Esophagus muscularis mucosa (tissue), 4 donors: ENCODE measurements at regions not wholly inside any gene's neighbourhood (a gene's known extent, or its start where the extent isn't known, plus 50 kb on each side); places are given as distances from the start of the nearest gene placed in this dataset.

Experiments
- DNase-seq: peaks from one replicate; pipeline ENCODE4 v3.0.0-alpha.2; 2017; ENCODE audit errors: extremely low spot score
- H3K27ac ChIP-seq, 4 donors: fragments of 200-600 bp; sonication (generic); replicated peaks in 1 of 4; 1 replicate in 3 of 4; 2 replicates in 1 of 4; pipeline ENCODE4 v1.5.1; 2016 to 2019; ENCODE audit warnings: mild to moderate bottlenecking in 1 of 4
- H3K27me3 ChIP-seq, 4 donors: fragments of 200-600 bp; sonication (generic); one replicate each; pipeline versions ENCODE4 v1.5.1 to v1.6.0; 2016 to 2019
- H3K36me3 ChIP-seq, 4 donors: fragments of 200-600 bp; sonication (generic); one replicate each; pipeline ENCODE4 v1.5.1; 2016 to 2019
- H3K4me1 ChIP-seq, 4 donors: fragments of 200-600 bp; sonication (generic); one replicate each; pipeline ENCODE4 v1.5.1; 2016 to 2019
- H3K4me3 ChIP-seq, 4 donors: fragments of 200-600 bp; sonication (generic); 1 replicate in 2 of 4; 2 replicates in 2 of 4; pipeline ENCODE4 v1.5.1; 2016 to 2019; ENCODE audit warnings: mild to moderate bottlenecking in 4 of 4, moderate library complexity in 1 of 4
- H3K9me3 ChIP-seq, 4 donors: fragments of 200-600 bp; sonication (generic); 1 replicate in 3 of 4; 2 replicates in 1 of 4; pipeline ENCODE4 v1.5.1; 2016 to 2019
- CTCF ChIP-seq, 3 experiments: fragments of 200-600 bp in 2 of 3; fragments of 450-650 bp in 1 of 3; sonication (generic) in 2 of 3; IDR thresholded peaks; one replicate each; pipeline ENCODE4 v1.5.1; 2017 to 2019; ENCODE audit warnings: antibody characterized with exemption in 3 of 3, mild to moderate bottlenecking in 2 of 3, moderate library complexity in 1 of 3
- EP300 ChIP-seq: sonication (generic); formaldehyde crosslinking; IDR thresholded peaks from one replicate; pipeline ENCODE4 v1.6.1; 2017; ENCODE audit warnings: antibody characterized with exemption
- POLR2A ChIP-seq: fragments of 450-650 bp; IDR thresholded peaks from one replicate; pipeline ENCODE4 v1.6.1; 2017; ENCODE audit warnings: antibody characterized with exemption, moderate library complexity, mild to moderate bottlenecking, low read depth
- POLR2AphosphoS5 ChIP-seq, 2 donors: sonication (generic); formaldehyde crosslinking; IDR thresholded peaks; one replicate each; pipeline ENCODE4 v1.6.1; 2017; ENCODE audit warnings: antibody characterized with exemption in 2 of 2
- WGBS: methylation state at CpG from one replicate; pipeline ENCODE4 v1.1.5; 2018; 5-methylcytosine and 5-hydroxymethylcytosine counted together
- intact Hi-C: fragments of 100-400 bp; cut with DNase I; formaldehyde crosslinking; loops from one replicate; pipeline ENCODE4 v1.15.1; 2023

GRCh38 chr6:74749211-74750147 lies 456.4 kb downstream of the COL12A1 start:
- WGBS: 58% methylated on average over 10 of the region's 10 CpGs

GRCh38 chr6:74745670-74746069 lies 460.2 kb downstream of the COL12A1 start:
- WGBS: 62% methylated on average over 1 of the region's 1 CpG
- intact Hi-C loops: no loop called here
- Histone ChIP-seq H3K27me3 (no peaks in the 10 kb centered on the region), H3K36me3 (no peaks in the 10 kb centered on the region), H3K4me3 (no peak overlapping the region), H3K9me3 (no peaks in the 10 kb centered on the region), H3K4me1 (peaks cover 0 to 14% (median 5%) of the 10 kb centered on the region in 4 donors), H3K27ac (no peak overlapping the region)
- TF ChIP-seq POLR2A (no peak), CTCF (IDR thresholded peaks at IDR 0.05) (no peak), EP300 (no peak)
- no peak for DNase-seq

More at GRCh38 chr6:74749211-74750147, 456.4 kb downstream of the COL12A1 start:
- TF ChIP-seq POLR2A: no peak
- TF ChIP-seq CTCF (IDR thresholded peaks at IDR 0.05): no peak
- no peak for TF ChIP-seq POLR2AphosphoS5 (IDR thresholded peaks at IDR 0.05)
- no peak for TF ChIP-seq EP300
- intact Hi-C loops: no loop called here
- no peaks in the 10 kb centered on the region for H3K9me3 ChIP-seq
- H3K27me3 ChIP-seq: no peaks in the 10 kb centered on the region
- no peak overlapping the region for H3K27ac ChIP-seq
- H3K4me1 ChIP-seq: peaks cover 0 to 15% (median 5%) of the 10 kb centered on the region in 4 donors
- no peaks in the 10 kb centered on the region for H3K36me3 ChIP-seq
- no peak for DNase-seq
- no peak overlapping the region for H3K4me3 ChIP-seq

GRCh38 chr6:74742793-74743508 lies 462.9 kb downstream of the COL12A1 start:
- Histone ChIP-seq H3K27ac (no peak overlapping the region), H3K36me3 (no peaks in the 10 kb centered on the region)
- TF ChIP-seq CTCF (IDR thresholded peaks at IDR 0.05) (no peak), POLR2AphosphoS5 (IDR thresholded peaks at IDR 0.05) (no peak), EP300 (no peak), POLR2A (no peak)

GRCh38 chr6:74741646-74742045 lies 464.2 kb downstream of the COL12A1 start:
- H3K4me3 ChIP-seq: no peak overlapping the region
- intact Hi-C loops: no loop called here
- no peak for DNase-seq
- H3K36me3 ChIP-seq: no peaks in the 10 kb centered on the region
- H3K27ac ChIP-seq: no peak overlapping the region
- WGBS: 81% methylated on average over 1 of the region's 1 CpG
- peaks cover 0 to 7% (median 0%) of the 10 kb centered on the region in 4 donors for H3K9me3 ChIP-seq
- TF ChIP-seq POLR2AphosphoS5 (IDR thresholded peaks at IDR 0.05) (no peak), CTCF (IDR thresholded peaks at IDR 0.05) (no peak), EP300 (no peak), POLR2A (no peak)
- no peaks in the 10 kb centered on the region for H3K4me1 ChIP-seq
- H3K27me3 ChIP-seq: no peaks in the 10 kb centered on the region

More at GRCh38 chr6:74742793-74743508, 462.9 kb downstream of the COL12A1 start:
- WGBS: 80% methylated on average over 3 of the region's 3 CpGs
- Histone ChIP-seq H3K4me3 (no peak overlapping the region), H3K9me3 (no peaks in the 10 kb centered on the region), H3K4me1 (no peaks in the 10 kb centered on the region), H3K27me3 (no peaks in the 10 kb centered on the region)
- intact Hi-C loops: no loop called here
- no peak for DNase-seq
